ENCODE measurements at regions not wholly inside any gene's neighbourhood (a gene's known extent, or its start where the extent isn't known, plus 50 kb on each side); places are given as distances from the start of the nearest gene placed in this dataset.

- Mint-ChIP-seq H3K4me1 (no peaks in the 10 kb centered on the region), H3K36me3 (no peaks in the 10 kb centered on the region)
- CTCF ChIA-PET = no interaction called here
These were observed 457.5 kb upstream of the ZNF608 start for GRCh38 chr5:125203912-125204311.

GRCh38 chr5:125205601-125206225 is 459.3 kb upstream of the ZNF608 start:
- no peak overlapping the region for H3K27ac Mint-ChIP-seq
- ATAC-seq = no peak
- peaks cover 9% of the 10 kb centered on the region for H3K9me3 Mint-ChIP-seq (ENCODE audit: low read depth)
- H3K4me3 Mint-ChIP-seq = no peak overlapping the region
- DNase-seq = no peak
- no peaks in the 10 kb centered on the region for H3K27me3 Mint-ChIP-seq
- CTCF ChIA-PET = no interaction called here
- H3K4me1 Mint-ChIP-seq = no peaks in the 10 kb centered on the region
- H3K36me3 Mint-ChIP-seq = no peaks in the 10 kb centered on the region

More at GRCh38 chr5:125203912-125204311, 457.5 kb upstream of the ZNF608 start:
- Mint-ChIP-seq H3K4me3 (no peak overlapping the region), H3K27ac (no peak overlapping the region), H3K27me3 (no peaks in the 10 kb centered on the region), H3K9me3 (ENCODE audit: low read depth) (peaks cover 3% of the 10 kb centered on the region)
- ATAC-seq (no peak), DNase-seq (no peak)

GRCh38 chr5:125207856-125208255 is 461.4 kb upstream of the ZNF608 start:
- no peak overlapping the region for H3K27ac Mint-ChIP-seq
- CTCF ChIA-PET = no interaction called here
- H3K27me3 Mint-ChIP-seq = no peaks in the 10 kb centered on the region
- H3K9me3 Mint-ChIP-seq (ENCODE audit: low read depth) = peaks cover 10% of the 10 kb centered on the region
- H3K36me3 Mint-ChIP-seq = no peaks in the 10 kb centered on the region
- DNase-seq (no peak), ATAC-seq (no peak)
- H3K4me1 Mint-ChIP-seq = no peaks in the 10 kb centered on the region
- H3K4me3 Mint-ChIP-seq = no peak overlapping the region

- Mint-ChIP-seq H3K9me3 (ENCODE audit: low read depth) (peaks cover 10% of the 10 kb centered on the region), H3K4me1 (no peaks in the 10 kb centered on the region), H3K36me3 (no peaks in the 10 kb centered on the region), H3K27ac (no peak overlapping the region), H3K27me3 (no peaks in the 10 kb centered on the region), H3K4me3 (no peak overlapping the region)
- CTCF ChIA-PET = no interaction called here
- ATAC-seq (no peak), DNase-seq (no peak)
These were observed 463.2 kb upstream of the ZNF608 start for GRCh38 chr5:125209650-125210049.

DNA sequence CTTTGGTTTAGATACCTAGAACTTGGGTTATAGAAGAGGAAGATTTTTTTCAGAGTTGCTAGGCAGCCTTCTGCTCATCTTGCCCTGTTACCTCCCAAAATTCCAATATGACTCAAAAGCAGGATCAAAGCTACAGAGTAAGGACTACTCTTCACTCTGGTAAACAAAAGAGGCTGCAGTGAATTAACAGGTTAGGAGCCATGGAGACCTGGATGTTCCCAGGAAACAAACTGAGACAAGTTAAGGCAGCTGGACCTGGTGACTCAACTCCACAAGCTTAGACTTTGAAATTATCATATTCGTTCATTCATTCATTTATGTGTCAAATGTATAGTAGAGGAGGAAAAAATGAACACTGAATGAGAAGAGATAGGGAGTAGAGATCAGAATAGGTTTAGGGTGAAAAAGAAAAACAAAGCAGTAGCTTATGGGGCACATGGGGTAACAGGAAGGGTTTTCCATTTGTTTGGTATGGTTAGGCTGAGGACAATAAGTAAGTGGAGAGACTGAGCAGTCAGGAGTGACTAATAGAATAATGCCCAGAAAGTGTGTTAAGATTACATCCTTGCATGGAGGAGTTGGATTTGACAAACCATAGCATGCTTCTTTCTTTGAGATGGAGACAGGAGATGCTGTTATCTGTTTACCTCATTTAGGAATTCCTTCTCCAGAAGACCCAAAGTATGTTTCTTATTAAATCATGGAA is 464.0 kb upstream of the ZNF608 start:
- no peak for ATAC-seq
- no peaks in the 10 kb centered on the region for H3K36me3 Mint-ChIP-seq
- CTCF ChIA-PET = no interaction called here

DNA sequence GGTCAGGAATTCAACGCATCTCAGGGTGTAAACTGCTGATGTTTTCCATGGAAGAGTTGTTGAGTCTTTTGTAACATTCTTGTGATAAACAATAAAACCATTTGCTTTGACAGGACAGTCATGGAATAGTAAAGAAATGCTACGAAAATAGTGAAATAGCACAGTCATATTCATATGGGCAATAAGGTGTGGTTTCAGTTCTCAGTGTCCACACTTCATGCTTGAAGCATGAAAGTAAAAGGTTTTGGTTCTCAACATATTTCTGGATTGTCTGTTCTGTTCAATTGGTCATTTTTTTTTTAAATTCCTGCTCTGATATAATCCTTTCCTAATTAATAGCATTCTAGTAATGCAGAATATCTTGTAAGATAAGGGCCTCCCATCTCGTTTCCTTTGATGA is 467.6 kb upstream of the ZNF608 start:
- no peak for DNase-seq
- ATAC-seq = no peak
- Mint-ChIP-seq H3K27me3 (no peaks in the 10 kb centered on the region), H3K4me1 (no peaks in the 10 kb centered on the region), H3K4me3 (no peak overlapping the region), H3K27ac (no peak overlapping the region), H3K9me3 (ENCODE audit: low read depth) (peaks cover 8% of the 10 kb centered on the region), H3K36me3 (no peaks in the 10 kb centered on the region)
- CTCF ChIA-PET = no interaction called here

More for the DNA sequence above, 464.0 kb upstream of the ZNF608 start:
- no peak overlapping the region for H3K4me3 Mint-ChIP-seq
- H3K9me3 Mint-ChIP-seq (ENCODE audit: low read depth) = peaks cover 9% of the 10 kb centered on the region
- H3K27ac Mint-ChIP-seq = no peak overlapping the region
- no peaks in the 10 kb centered on the region for H3K4me1 Mint-ChIP-seq
- DNase-seq = no peak
- no peaks in the 10 kb centered on the region for H3K27me3 Mint-ChIP-seq

GRCh38 chr5:125215593-125215992 is 469.2 kb upstream of the ZNF608 start:
- CTCF ChIA-PET = no interaction called here
- Mint-ChIP-seq H3K27ac (no peak overlapping the region), H3K4me1 (no peaks in the 10 kb centered on the region)

DNA sequence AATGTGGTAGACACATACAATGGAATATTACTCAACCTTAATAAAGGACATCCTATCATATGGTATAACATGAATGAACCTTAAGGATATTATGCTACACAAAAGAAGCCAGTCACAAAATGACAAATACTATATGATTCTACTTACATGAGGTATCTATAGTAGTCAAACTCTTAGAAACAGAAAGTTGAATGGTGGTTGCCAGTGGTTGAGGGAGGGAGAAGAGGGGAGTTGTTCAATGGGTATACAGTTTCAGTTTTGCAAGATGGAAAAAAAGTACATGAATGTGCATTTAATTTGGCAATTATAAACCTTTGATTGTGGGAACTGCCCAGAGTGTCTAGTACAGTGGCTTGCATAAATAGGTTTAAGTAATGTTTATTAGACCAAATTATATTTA is 473.3 kb upstream of the ZNF608 start:
- Mint-ChIP-seq H3K36me3 (no peaks in the 10 kb centered on the region), H3K27me3 (no peaks in the 10 kb centered on the region), H3K27ac (no peak overlapping the region), H3K9me3 (ENCODE audit: low read depth) (peaks cover 3% of the 10 kb centered on the region), H3K4me1 (no peaks in the 10 kb centered on the region), H3K4me3 (no peak overlapping the region)
- no peak for DNase-seq
- no peak for ATAC-seq
- CTCF ChIA-PET = no interaction called here

More at GRCh38 chr5:125215593-125215992, 469.2 kb upstream of the ZNF608 start:
- DNase-seq = no peak
- Mint-ChIP-seq H3K36me3 (no peaks in the 10 kb centered on the region), H3K4me3 (no peak overlapping the region), H3K27me3 (no peaks in the 10 kb centered on the region), H3K9me3 (ENCODE audit: low read depth) (peaks cover 5% of the 10 kb centered on the region)
- no peak for ATAC-seq

GRCh38 chr5:125220284-125220683 is 473.8 kb upstream of the ZNF608 start:
- DNase-seq (no peak), ATAC-seq (no peak)
- no peak overlapping the region for H3K4me3 Mint-ChIP-seq
- no peaks in the 10 kb centered on the region for H3K27me3 Mint-ChIP-seq
- H3K36me3 Mint-ChIP-seq = no peaks in the 10 kb centered on the region
- peaks cover 3% of the 10 kb centered on the region for H3K9me3 Mint-ChIP-seq (ENCODE audit: low read depth)
- no peak overlapping the region for H3K27ac Mint-ChIP-seq
- no peaks in the 10 kb centered on the region for H3K4me1 Mint-ChIP-seq
- CTCF ChIA-PET = no interaction called here

DNA sequence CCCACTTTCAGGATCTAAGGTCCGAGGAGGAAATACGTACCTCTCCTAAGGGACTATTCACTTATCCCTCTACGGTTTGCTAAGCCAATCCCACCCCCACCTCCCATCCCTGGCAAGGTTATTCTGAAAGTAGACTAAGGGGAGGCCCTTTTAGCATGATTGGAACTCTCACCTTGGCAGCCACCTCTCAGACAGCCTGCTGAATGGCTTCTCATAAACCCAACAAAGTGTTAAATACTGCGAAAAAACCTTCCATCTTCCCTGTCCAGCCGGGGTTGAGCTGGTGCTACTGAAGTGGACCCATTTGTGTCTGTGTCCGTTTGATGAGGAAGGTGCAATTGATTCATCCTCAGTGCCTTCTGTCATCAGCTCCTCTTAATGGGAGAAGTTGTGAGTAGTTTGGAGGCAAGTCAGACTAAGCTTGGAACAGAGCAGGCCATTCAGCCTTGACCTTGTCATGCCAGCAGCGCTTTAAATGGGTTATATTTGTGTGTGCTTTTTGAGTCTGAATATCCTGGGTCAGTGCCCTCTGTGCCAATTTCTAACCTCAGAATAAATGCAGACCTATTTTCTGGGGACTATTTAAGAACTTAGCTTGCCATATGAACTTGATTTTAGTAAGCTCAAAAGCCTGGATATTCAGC is 476.3 kb upstream of the ZNF608 start:
- Mint-ChIP-seq H3K4me3 (no peak overlapping the region), H3K4me1 (no peaks in the 10 kb centered on the region), H3K27me3 (no peaks in the 10 kb centered on the region), H3K36me3 (no peaks in the 10 kb centered on the region), H3K9me3 (ENCODE audit: low read depth) (peaks cover 2% of the 10 kb centered on the region), H3K27ac (no peak overlapping the region)
- ATAC-seq = no peak
- CTCF ChIA-PET = no interaction called here
- DNase-seq = no peak

DNA sequence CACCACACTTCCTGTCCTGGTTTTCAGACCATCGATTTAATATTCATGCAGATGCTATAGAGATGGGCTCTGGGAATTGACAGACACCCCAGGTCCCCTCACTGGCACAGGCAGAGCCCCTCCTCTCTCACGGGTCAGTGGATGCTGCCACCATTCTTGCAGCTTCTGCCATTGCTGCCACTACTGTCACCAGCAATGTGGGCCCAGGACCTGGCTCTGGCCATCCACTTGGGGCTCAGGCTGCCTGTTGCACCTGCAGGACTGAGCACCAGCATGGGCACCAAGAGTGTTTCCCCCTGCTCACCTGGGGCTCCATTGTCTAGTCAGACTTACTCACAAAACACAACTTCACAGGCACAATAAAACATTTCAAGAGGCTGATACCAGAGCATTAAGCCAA is 479.0 kb upstream of the ZNF608 start:
- H3K27ac Mint-ChIP-seq = no peak overlapping the region
- no peaks in the 10 kb centered on the region for H3K36me3 Mint-ChIP-seq
- H3K9me3 Mint-ChIP-seq (ENCODE audit: low read depth) = no peaks in the 10 kb centered on the region
- no peaks in the 10 kb centered on the region for H3K27me3 Mint-ChIP-seq
- DNase-seq (no peak), ATAC-seq (no peak)
- no peak overlapping the region for H3K4me3 Mint-ChIP-seq
- CTCF ChIA-PET = no interaction called here
- H3K4me1 Mint-ChIP-seq = no peaks in the 10 kb centered on the region

DNA sequence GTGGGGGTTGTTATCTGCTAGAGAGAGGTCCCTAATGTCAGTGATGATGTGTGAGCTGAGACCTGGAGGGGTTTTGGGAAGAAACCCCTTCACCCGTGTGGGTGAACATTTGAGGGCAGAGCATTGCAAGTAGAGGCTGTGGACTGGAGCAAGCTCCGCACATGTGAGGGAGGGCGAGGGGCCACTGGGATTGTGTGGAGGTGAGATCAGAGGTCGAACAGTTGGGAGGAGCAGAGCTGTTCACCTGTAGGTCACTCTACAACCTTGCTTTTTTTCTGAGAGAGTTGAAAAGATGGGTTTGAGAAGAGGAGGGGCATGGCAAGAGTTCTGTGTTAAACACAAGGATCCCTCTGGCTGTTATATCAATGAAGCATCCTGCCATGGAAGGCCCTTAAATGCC is 480.4 kb upstream of the ZNF608 start:
- H3K9me3 Mint-ChIP-seq (ENCODE audit: low read depth) = no peaks in the 10 kb centered on the region
- DNase-seq (no peak), ATAC-seq (no peak)
- no peak overlapping the region for H3K4me3 Mint-ChIP-seq
- CTCF ChIA-PET = no interaction called here
- no peaks in the 10 kb centered on the region for H3K36me3 Mint-ChIP-seq
- no peaks in the 10 kb centered on the region for H3K4me1 Mint-ChIP-seq
- no peak overlapping the region for H3K27ac Mint-ChIP-seq
- no peaks in the 10 kb centered on the region for H3K27me3 Mint-ChIP-seq

DNA sequence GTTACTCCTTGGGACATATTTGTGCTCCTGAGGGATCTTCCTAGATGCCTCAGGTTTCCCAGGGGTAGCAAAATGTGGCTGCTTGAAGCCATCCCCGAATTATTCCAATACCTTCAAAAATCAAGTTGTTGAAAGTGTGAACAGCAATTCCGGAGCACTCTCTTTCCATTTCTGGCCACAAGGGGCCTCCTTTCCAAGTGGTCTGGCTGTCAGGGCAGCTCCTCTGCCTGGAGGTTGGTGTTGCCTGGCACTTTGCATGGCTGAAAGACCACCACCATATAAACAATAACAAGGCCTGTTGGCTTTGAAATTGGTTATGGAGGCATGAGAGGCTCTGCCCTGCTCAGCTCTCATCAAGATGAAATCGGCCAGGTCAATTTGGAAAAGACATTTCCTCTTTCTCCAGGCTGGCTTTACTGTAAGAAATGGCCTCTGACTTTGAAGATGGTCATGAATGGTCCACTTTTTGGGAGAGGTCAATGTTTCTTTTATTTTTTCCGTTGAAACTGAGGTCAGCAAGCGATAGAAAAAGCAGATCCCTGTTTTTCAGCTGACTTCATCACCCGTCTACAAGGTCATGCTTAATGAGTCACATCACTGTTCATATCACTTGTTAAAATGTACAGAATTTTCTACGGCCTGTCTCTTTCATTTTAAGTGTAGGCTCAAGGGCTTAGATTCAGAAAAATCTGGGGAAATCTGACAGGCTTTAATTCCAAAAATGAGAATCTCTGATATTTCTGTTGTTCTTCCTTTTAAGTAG is 481.1 kb upstream of the ZNF608 start:
- H3K27ac Mint-ChIP-seq = no peak overlapping the region
- H3K4me3 Mint-ChIP-seq = no peak overlapping the region
- H3K36me3 Mint-ChIP-seq = no peaks in the 10 kb centered on the region
- no peaks in the 10 kb centered on the region for H3K9me3 Mint-ChIP-seq (ENCODE audit: low read depth)
- no peaks in the 10 kb centered on the region for H3K27me3 Mint-ChIP-seq
- H3K4me1 Mint-ChIP-seq = no peaks in the 10 kb centered on the region
- ATAC-seq (no peak), DNase-seq (no peak)
- CTCF ChIA-PET = no interaction called here

Data from activated CD8-positive, alpha-beta memory T cell treated with anti-CD3 and anti-CD28 coated beads, Interleukin-2, amount 10 ng/mL, durations not matched to agents 7 days and 5 days (primary cell).